ENCODE measurements at regions not wholly inside any gene's neighbourhood (a gene's known extent, or its start where the extent isn't known, plus 50 kb on each side); places are given as distances from the start of the nearest gene placed in this dataset.

DNA sequence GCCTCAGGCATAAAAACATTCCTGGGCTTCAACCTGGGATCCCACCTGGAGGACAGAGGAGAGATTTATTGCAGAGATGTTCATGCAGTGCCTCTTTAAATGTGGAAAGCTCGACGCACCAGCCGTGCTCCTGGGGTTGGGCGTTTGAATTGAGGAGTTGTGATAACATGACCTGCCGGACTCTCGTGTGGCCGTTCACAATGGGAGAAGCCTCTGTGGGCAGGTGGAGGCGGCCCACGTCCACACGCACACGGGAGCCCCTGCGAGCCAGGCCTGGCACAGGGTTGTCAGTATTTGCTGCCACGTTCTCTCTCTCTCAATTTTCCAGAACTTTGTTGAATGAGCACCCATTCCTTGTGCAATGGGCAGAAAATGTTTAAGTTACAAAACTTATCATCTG, 58.3 kb upstream of the PPARA start:
- DNase-seq, result no peak

- DNase-seq, result no peak
Observed at GRCh38 chr22:46092670-46093410, 57.5 kb upstream of the PPARA start.

DNA sequence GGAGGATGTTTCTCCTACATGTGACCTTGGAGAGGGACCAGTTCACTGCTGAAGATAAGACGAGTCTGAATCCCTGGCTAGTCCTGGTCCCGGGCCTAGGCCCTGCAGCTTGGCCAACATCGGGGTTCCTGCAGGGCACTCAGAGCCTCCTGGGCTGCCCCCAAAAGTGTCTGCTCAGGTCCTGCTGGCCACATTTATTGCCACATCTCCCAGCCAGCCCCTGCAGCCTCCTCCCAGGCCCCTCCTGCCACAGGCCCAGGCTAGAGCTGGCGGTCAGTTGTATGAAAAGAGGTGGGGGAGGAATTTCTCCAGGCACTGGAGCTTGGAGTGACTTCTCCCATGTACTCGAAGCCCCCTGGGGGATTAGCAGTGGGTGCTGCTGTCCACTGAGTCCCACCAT, 56.5 kb upstream of the PPARA start:
- DNase-seq, result no peak

DNA sequence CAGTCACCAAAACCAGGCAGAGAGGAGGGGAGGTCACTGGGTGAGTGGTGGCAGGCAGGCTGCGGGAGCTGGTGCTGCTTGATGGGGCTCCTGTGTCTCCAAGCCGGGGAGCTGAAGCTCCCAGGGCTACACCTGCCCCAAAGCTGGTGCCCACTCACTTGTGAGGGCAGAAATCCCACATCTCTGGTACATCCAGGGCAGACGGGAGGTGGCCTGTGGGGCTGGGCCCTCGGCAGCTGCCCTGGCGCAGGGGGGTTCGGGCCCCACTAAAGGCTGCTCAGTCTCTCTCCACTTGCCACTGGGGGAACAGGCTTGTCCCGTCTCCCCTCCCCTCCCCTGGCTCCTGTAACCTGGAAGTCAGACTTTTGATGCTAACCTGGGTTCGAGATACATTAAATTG, 55.6 kb upstream of the PPARA start:
- no peak for DNase-seq

DNA sequence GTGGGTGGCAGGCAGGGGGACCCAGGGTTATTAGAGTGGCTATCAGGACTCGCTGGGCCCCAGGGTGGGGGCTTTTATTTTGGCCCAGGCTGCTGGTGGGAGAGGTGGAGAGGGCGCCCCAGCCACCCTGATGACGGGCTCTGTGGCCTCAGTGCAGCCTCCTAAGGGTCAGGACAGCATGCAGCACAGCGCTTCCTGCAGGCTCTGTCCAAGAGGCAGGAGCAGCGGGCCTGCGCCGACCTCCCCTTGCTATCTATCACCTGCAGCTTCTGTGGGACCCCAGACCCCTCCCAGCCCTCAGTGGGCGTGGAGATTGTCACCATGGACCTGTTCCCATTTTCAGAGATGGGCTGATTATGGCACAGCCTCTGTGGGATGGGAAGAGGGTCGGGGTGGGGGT, 54.3 kb upstream of the PPARA start:
- DNase-seq, result no peak

DNA sequence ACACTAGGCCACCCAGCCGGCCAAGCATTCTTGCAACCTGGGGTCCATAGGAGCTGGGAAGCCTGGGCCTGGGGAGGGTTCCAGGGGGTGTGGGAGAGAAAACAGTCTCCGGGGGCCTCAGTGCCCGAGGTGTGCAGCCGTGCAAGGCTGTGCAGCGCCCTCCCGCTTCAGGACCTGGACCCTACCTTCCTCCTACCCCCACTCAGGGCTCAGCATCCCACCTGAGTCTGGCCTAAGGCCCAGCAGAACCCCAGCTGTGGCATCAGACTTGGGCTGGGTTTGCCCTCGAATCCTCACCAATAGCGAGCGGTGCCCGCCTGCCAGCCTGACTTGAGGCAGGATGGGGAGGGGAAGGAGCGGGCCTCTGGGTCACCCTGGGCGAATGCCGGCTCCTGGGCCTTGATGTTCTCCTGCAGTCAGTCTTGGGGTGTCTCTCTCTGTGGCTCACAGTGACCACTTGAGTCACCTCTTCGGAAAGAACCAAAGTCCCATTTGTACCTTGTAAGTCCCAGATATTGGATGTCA, 53.6 kb upstream of the PPARA start:
- no peak for DNase-seq

DNA sequence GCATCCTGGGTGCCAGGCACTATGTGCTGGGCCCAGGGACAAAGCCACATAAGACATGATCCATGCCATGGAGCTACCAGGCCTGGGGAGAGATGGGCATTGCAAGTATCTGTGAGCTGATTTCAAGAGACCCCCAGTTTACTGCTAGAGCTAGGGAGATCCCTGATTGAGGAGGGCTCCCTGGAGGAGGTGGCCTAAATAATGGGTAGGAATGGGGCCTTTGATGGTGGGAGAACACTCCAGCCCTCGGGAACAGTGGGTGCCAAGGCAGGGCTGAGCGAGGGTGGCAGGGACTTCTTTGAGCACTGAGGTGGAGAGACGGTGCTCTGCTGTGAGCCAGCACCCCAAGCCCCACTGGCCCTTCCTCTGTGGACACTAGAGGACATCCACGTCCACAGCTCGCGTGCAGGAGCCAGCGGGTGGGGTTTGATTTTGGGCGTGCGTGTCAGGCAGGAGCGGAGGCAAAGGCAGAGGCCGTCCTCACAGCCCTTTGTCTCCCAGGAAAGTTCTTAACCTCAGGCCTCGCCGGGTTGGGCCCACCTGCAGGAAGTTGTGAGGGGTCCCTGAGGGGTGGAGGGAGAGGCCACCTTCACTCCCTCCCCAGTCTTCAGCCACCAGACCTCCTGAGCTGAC, 52.9 kb upstream of the PPARA start:
- DNase-seq, result no peak

GRCh38 chr22:46098525-46099475, 51.5 kb upstream of the PPARA start:
- DNase-seq, result no peak

DNA sequence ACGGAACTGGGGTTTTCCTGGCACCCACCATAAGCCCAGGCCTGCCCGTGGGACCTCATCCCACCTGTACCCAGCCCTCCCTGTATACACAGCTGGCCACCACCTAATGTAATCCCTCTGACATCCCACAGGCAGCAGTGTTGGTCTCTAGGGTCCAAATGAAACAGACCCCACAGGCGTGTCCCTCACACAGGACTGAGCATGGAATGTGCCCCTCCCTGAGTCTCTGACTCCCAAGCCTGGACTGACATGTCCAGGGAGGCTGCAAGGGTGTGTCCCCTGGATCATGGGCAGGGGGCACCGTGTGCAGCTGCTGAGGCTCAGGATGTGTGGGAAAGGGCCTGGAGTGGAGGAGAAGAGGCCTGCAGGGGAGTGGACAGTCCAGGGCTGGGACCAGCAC, 50.6 kb upstream of the PPARA start:
- DNase-seq, result no peak

GRCh38 chr22:46100401-46101105, 49.8 kb upstream of the PPARA start:
- DNase-seq, result no peak
